ENCODE measurements at regions not wholly inside any gene's neighbourhood (a gene's known extent, or its start where the extent isn't known, plus 50 kb on each side); places are given as distances from the start of the nearest gene placed in this dataset.

DNA sequence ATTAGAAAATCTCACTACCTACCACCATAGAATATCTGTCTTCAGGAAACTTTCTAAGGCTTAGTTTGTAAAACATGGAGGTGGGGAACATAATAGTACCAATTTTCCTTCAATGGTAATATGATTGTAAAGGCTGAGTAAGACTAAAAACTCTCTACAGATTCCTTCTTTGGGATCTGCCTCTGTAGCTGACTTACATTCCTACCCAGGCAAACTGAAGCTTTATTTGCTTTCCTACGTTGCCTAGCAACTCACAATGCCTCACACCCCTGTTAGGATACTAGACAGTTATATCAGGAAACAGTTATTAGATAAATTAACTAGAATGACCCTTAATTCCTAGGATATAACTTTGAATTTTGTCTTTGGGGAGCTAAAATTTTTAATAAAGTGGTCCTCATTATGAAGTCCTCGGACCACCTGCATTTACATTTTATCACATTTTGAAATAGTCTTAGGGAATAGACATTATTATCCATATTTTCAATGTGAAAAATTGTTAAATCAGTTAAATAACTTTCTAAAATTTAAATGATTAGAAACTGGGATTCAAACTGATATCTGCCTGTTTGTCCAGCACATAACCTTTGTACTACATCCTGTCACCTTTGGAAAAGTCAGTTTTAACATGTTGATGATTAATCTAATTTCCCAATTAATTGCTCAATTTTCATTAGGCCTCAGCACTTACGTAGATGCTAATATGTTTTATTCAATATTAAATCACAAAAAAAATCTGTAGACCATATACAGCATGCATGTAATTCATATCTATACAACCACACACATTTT, 591.4 kb downstream of the RNF144B start:
- Histone ChIP-seq H3K4me1 (ENCODE audit: insufficient read depth, low read length) (no peaks in the 10 kb centered on the region), H3K27ac (ENCODE audit: low read depth in 1 of 2, low read length in 2 of 2) (no peak overlapping the region), H3K4me3 (ENCODE audit: low read length) (no peak overlapping the region), H3K9me3 (ENCODE audit: control insufficient read depth in 1 of 2, insufficient read depth in 1 of 2, low read length in 2 of 2) (peaks cover 0 to 8% of the 10 kb centered on the region in 2 experiments), H3K36me3 (ENCODE audit: insufficient read depth, low read length) (no peaks in the 10 kb centered on the region), H3K27me3 (ENCODE audit: control insufficient read depth in 1 of 2, insufficient read depth in 2 of 2, low read length in 2 of 2) (no peaks in the 10 kb centered on the region)
- H3K27me3 Mint-ChIP-seq: no peaks in the 10 kb centered on the region
- no peaks in the 10 kb centered on the region for H3K36me3 Mint-ChIP-seq (ENCODE audit: low read depth)
- no peak overlapping the region for H3K4me3 Mint-ChIP-seq
- intact Hi-C loops (cut with DNase I, micrococcal nuclease): no loop called here
- no peaks in the 10 kb centered on the region for H3K9me3 Mint-ChIP-seq
- no peak for DNase-seq
- H3K27ac Mint-ChIP-seq: no peak overlapping the region
- no peak for ATAC-seq (ENCODE audit: poor library complexity)
- ChIA-PET CTCF (no interaction called here), POLR2A (no interaction called here)
- H3K4me1 Mint-ChIP-seq (ENCODE audit: low read depth): no peaks in the 10 kb centered on the region
- TF ChIP-seq, protein P1, sequence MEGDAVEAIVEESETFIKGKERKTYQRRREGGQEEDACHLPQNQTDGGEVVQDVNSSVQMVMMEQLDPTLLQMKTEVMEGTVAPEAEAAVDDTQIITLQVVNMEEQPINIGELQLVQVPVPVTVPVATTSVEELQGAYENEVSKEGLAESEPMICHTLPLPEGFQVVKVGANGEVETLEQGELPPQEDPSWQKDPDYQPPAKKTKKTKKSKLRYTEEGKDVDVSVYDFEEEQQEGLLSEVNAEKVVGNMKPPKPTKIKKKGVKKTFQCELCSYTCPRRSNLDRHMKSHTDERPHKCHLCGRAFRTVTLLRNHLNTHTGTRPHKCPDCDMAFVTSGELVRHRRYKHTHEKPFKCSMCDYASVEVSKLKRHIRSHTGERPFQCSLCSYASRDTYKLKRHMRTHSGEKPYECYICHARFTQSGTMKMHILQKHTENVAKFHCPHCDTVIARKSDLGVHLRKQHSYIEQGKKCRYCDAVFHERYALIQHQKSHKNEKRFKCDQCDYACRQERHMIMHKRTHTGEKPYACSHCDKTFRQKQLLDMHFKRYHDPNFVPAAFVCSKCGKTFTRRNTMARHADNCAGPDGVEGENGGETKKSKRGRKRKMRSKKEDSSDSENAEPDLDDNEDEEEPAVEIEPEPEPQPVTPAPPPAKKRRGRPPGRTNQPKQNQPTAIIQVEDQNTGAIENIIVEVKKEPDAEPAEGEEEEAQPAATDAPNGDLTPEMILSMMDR (IDR thresholded peaks at IDR 0.05): no peak

DNA sequence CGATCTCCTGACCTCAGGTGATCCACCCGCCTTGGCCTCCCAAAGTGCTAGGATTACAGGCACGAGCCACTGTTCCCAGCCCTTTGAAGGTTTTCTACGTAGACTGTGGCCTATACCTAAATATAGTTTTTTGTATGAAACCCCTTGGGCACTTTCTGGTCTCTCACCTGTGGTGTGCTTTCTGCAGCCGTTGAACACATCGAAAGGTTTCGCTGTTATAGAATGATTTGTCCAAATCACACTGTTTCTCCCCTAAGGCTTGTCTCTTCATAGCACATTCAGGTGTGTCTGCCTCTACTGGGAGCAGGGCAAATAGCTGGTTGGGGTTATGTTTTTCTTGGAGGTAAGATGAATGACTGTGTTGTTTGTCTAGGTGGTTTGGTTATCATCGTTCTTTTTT, 597.9 kb downstream of the RNF144B start:
- Mint-ChIP-seq H3K27me3 (no peaks in the 10 kb centered on the region), H3K4me1 (ENCODE audit: low read depth) (no peaks in the 10 kb centered on the region), H3K4me3 (no peak overlapping the region), H3K36me3 (ENCODE audit: low read depth) (no peaks in the 10 kb centered on the region), H3K27ac (no peak overlapping the region), H3K9me3 (no peaks in the 10 kb centered on the region)
- ATAC-seq (ENCODE audit: poor library complexity): no peak
- TF ChIP-seq, protein P1 (IDR thresholded peaks at IDR 0.05): no peak
- ChIA-PET CTCF (no interaction called here), POLR2A (no interaction called here)
- Histone ChIP-seq H3K4me1 (ENCODE audit: insufficient read depth, low read length) (no peaks in the 10 kb centered on the region), H3K36me3 (ENCODE audit: insufficient read depth, low read length) (no peaks in the 10 kb centered on the region), H3K9me3 (ENCODE audit: control insufficient read depth in 1 of 2, insufficient read depth in 1 of 2, low read length in 2 of 2) (no peaks in the 10 kb centered on the region), H3K4me3 (ENCODE audit: low read length) (no peak overlapping the region), H3K27ac (ENCODE audit: low read depth in 1 of 2, low read length in 2 of 2) (no peak overlapping the region), H3K27me3 (ENCODE audit: control insufficient read depth in 1 of 2, insufficient read depth in 2 of 2, low read length in 2 of 2) (no peaks in the 10 kb centered on the region)
- DNase-seq: no peak
- intact Hi-C loops (cut with DNase I, micrococcal nuclease): no loop called here

DNA sequence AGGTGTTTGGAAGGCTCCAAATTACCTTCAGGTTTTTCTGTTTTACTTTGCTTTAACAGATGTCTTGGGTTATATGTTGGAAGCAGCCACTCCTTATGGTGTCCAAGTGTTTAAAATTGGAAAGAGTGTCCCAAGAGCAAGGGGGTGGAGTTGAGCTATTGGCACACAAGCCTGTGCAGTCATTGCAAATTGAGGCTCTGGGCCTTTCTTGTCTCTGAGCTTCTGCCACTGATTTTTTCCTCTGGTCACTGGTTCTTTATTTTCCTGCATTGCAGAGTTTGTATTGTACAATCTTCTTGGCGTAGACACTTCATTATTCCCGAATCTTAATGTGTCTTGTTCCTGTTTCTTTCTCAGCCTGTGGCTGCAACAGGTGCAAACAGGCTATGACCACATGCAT, 598.8 kb downstream of the RNF144B start:
- no peak for ATAC-seq (ENCODE audit: poor library complexity)
- H3K4me3 Mint-ChIP-seq: no peak overlapping the region
- H3K36me3 ChIP-seq (ENCODE audit: insufficient read depth, low read length): no peaks in the 10 kb centered on the region
- H3K4me1 Mint-ChIP-seq (ENCODE audit: low read depth): no peaks in the 10 kb centered on the region
- H3K27me3 ChIP-seq (ENCODE audit: control insufficient read depth in 1 of 2, insufficient read depth in 2 of 2, low read length in 2 of 2): no peaks in the 10 kb centered on the region
- H3K27me3 Mint-ChIP-seq: no peaks in the 10 kb centered on the region
- H3K9me3 ChIP-seq (ENCODE audit: control insufficient read depth in 1 of 2, insufficient read depth in 1 of 2, low read length in 2 of 2): peaks cover 0 to 4% of the 10 kb centered on the region in 2 experiments
- TF ChIP-seq, protein P1 (IDR thresholded peaks at IDR 0.05): no peak
- intact Hi-C loops (cut with DNase I, micrococcal nuclease): no loop called here
- no peaks in the 10 kb centered on the region for H3K4me1 ChIP-seq (ENCODE audit: insufficient read depth, low read length)
- no peaks in the 10 kb centered on the region for H3K36me3 Mint-ChIP-seq (ENCODE audit: low read depth)
- POLR2A ChIA-PET: no interaction called here
- H3K4me3 ChIP-seq (ENCODE audit: low read length): no peak overlapping the region
- CTCF ChIA-PET: no interaction called here
- H3K27ac Mint-ChIP-seq: no peak overlapping the region
- DNase-seq: no peak
- H3K27ac ChIP-seq (ENCODE audit: low read depth in 1 of 2, low read length in 2 of 2): no peak overlapping the region
- no peaks in the 10 kb centered on the region for H3K9me3 Mint-ChIP-seq

Data from CD4-positive, alpha-beta T cell (primary cell).